ENCODE measurements at regions not wholly inside any gene's neighbourhood (a gene's known extent, or its start where the extent isn't known, plus 50 kb on each side); places are given as distances from the start of the nearest gene placed in this dataset.

- TF ChIP-seq CTCF (IDR thresholded peaks at IDR 0.05) = no peak
- no peak for TF ChIP-seq EZH2 (IDR thresholded peaks at IDR 0.05)
Measured at GRCh38 chr15:36370051-36370730, 209.2 kb upstream of the CDIN1 start.

All from neural progenitor cell (in vitro differentiated cells).